ENCODE measurements at regions not wholly inside any gene's neighbourhood (a gene's known extent, or its start where the extent isn't known, plus 50 kb on each side); places are given as distances from the start of the nearest gene placed in this dataset.

- TF ChIP-seq CTCF (conservative IDR thresholded peaks at IDR 0.05): no peak
- H3K4me1 Mint-ChIP-seq (ENCODE audit: unreplicated experiment): no peaks in the 10 kb centered on the region
- no peaks in the 10 kb centered on the region for H3K36me3 Mint-ChIP-seq
- no peak for DNase-seq (ENCODE audit: extremely low spot score, unreplicated experiment)
- H3K27ac Mint-ChIP-seq: no peak overlapping the region
- H3K4me3 Mint-ChIP-seq: no peak overlapping the region
- no peaks in the 10 kb centered on the region for H3K9me3 Mint-ChIP-seq
- H3K27me3 Mint-ChIP-seq: no peaks in the 10 kb centered on the region
These were observed 1149.3 kb upstream of the CDH2 start for GRCh38 chr18:29326214-29326613.

GRCh38 chr18:29321561-29321960 lies 1144.6 kb upstream of the CDH2 start:
- TF ChIP-seq CTCF (conservative IDR thresholded peaks at IDR 0.05): no peak
- Mint-ChIP-seq H3K4me3 (no peak overlapping the region), H3K4me1 (ENCODE audit: unreplicated experiment) (no peaks in the 10 kb centered on the region), H3K27ac (no peak overlapping the region), H3K36me3 (no peaks in the 10 kb centered on the region), H3K9me3 (no peaks in the 10 kb centered on the region), H3K27me3 (no peaks in the 10 kb centered on the region)
- DNase-seq (ENCODE audit: extremely low spot score, unreplicated experiment): no peak

- no peak for DNase-seq (ENCODE audit: extremely low spot score, unreplicated experiment)
- no peak overlapping the region for H3K27ac Mint-ChIP-seq
- H3K4me3 Mint-ChIP-seq: no peak overlapping the region
- H3K36me3 Mint-ChIP-seq: no peaks in the 10 kb centered on the region
- no peaks in the 10 kb centered on the region for H3K9me3 Mint-ChIP-seq
- H3K27me3 Mint-ChIP-seq: no peaks in the 10 kb centered on the region
- H3K4me1 Mint-ChIP-seq (ENCODE audit: unreplicated experiment): no peaks in the 10 kb centered on the region
- no peak for TF ChIP-seq CTCF (conservative IDR thresholded peaks at IDR 0.05)
These were observed 1136.4 kb upstream of the CDH2 start for GRCh38 chr18:29313312-29313711.

GRCh38 chr18:29311580-29311979 lies 1134.7 kb upstream of the CDH2 start:
- Mint-ChIP-seq H3K36me3 (no peaks in the 10 kb centered on the region), H3K4me3 (no peak overlapping the region), H3K9me3 (no peaks in the 10 kb centered on the region), H3K4me1 (ENCODE audit: unreplicated experiment) (no peaks in the 10 kb centered on the region), H3K27me3 (no peaks in the 10 kb centered on the region), H3K27ac (no peak overlapping the region)
- TF ChIP-seq CTCF (conservative IDR thresholded peaks at IDR 0.05): no peak
- DNase-seq (ENCODE audit: extremely low spot score, unreplicated experiment): no peak

- no peak overlapping the region for H3K4me3 Mint-ChIP-seq
- H3K36me3 Mint-ChIP-seq: no peaks in the 10 kb centered on the region
- no peak for TF ChIP-seq CTCF (conservative IDR thresholded peaks at IDR 0.05)
- no peak overlapping the region for H3K27ac Mint-ChIP-seq
- no peaks in the 10 kb centered on the region for H3K27me3 Mint-ChIP-seq
- DNase-seq (ENCODE audit: extremely low spot score, unreplicated experiment): no peak
- H3K9me3 Mint-ChIP-seq: no peaks in the 10 kb centered on the region
- no peaks in the 10 kb centered on the region for H3K4me1 Mint-ChIP-seq (ENCODE audit: unreplicated experiment)
These were observed 1132.4 kb upstream of the CDH2 start for GRCh38 chr18:29309366-29309765.

GRCh38 chr18:29307982-29308381 lies 1131.1 kb upstream of the CDH2 start:
- no peak for TF ChIP-seq CTCF (conservative IDR thresholded peaks at IDR 0.05)
- Mint-ChIP-seq H3K27me3 (no peaks in the 10 kb centered on the region), H3K36me3 (no peaks in the 10 kb centered on the region), H3K9me3 (no peaks in the 10 kb centered on the region), H3K4me1 (ENCODE audit: unreplicated experiment) (no peaks in the 10 kb centered on the region), H3K27ac (no peak overlapping the region), H3K4me3 (no peak overlapping the region)
- DNase-seq (ENCODE audit: extremely low spot score, unreplicated experiment): no peak
